ENCODE measurements at regions not wholly inside any gene's neighbourhood (a gene's known extent, or its start where the extent isn't known, plus 50 kb on each side); places are given as distances from the start of the nearest gene placed in this dataset.

DNA sequence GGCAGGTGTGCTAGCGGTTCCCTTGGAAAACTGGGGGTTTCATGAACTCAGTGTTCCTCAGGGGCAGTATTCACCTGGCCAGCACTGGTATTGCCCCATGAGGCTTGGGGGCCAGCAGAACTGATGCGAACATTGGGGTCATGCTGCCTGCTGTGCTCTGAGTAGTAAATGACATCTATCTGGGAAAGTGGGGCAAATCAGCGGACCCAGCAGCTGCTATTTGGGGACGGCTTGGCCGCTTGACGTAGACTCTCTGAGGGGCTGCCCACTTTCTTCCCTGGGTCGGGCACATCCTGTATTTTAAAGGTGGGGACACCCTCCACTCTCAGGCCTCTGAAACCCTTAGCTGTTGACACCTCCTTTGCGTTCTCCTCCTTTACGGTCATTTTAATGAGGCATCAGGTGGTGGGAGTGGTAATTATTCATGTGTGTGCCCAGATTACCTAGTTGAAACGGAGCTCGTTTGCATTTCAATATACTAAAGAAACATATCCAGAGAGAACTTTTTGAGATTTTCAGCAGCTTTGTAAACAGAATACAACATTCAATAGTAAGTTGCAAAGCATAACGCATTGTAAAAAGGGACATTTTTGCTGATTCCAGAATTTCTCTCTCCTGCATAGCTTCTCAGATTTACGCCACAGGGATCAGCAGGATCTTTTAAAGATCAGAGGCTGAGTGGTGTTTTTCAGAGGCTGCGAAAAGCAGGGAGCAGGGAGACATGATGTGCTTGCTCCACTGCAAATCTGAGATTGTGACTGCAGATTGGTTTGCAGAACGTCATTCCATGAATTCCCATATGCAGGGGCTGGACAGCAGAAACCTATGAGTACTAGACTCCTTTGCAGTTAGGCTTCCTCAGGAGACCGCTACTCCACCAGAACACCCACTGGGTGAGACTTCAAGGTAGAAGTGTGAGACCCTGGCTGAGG is 56.8 kb upstream of the ZFR start:
- ChIA-PET POLR2A (interaction anchor here (0.5 kb wide), 1 partner anchor 16 kb away, joined by 4 read pairs; no protein-coding TSS in a partner anchor), CTCF (ENCODE audit: unreplicated experiment) (no interaction called here)
- no peak overlapping the region for H2AFZ ChIP-seq (ENCODE audit: low read length)
- H3K9me2 ChIP-seq (ENCODE audit: insufficient read depth, low read length), result no peaks in the 10 kb centered on the region
- no peaks in the 10 kb centered on the region for H3K4me1 ChIP-seq (ENCODE audit: insufficient read depth, low read length, poor library complexity, severe bottlenecking)
- no peak overlapping the region for H3K27ac ChIP-seq (ENCODE audit: low read depth, low read length, poor library complexity, severe bottlenecking)
- BruUV-seq (replicated peaks), result no TSS peak
- TF ChIP-seq, protein P1, sequence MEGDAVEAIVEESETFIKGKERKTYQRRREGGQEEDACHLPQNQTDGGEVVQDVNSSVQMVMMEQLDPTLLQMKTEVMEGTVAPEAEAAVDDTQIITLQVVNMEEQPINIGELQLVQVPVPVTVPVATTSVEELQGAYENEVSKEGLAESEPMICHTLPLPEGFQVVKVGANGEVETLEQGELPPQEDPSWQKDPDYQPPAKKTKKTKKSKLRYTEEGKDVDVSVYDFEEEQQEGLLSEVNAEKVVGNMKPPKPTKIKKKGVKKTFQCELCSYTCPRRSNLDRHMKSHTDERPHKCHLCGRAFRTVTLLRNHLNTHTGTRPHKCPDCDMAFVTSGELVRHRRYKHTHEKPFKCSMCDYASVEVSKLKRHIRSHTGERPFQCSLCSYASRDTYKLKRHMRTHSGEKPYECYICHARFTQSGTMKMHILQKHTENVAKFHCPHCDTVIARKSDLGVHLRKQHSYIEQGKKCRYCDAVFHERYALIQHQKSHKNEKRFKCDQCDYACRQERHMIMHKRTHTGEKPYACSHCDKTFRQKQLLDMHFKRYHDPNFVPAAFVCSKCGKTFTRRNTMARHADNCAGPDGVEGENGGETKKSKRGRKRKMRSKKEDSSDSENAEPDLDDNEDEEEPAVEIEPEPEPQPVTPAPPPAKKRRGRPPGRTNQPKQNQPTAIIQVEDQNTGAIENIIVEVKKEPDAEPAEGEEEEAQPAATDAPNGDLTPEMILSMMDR (conservative IDR thresholded peaks at IDR 0.05; ENCODE audit: low read length), result no peak
- TF ChIP-seq EZH2phosphoT487 (IDR thresholded peaks at IDR 0.05; ENCODE audit: borderline replicate concordance, low read depth, low read length), result no peak
- intact Hi-C loops (cut with micrococcal nuclease; ENCODE audit: unreplicated experiment), result no loop called here
- no peaks in the 10 kb centered on the region for H4K20me1 ChIP-seq (ENCODE audit: insufficient read depth, low read length)
- H3K9me3 ChIP-seq (ENCODE audit: low read length), result no peaks in the 10 kb centered on the region
- H3K4me3 ChIP-seq (ENCODE audit: low read depth, low read length, poor library complexity, severe bottlenecking), result no peak overlapping the region
- no peaks in the 10 kb centered on the region for H3K79me2 ChIP-seq (ENCODE audit: insufficient read depth, low read depth, low read length)
- no peak for DNase-seq (ENCODE audit: low spot score)
- no peaks in the 10 kb centered on the region for H3K36me3 ChIP-seq (ENCODE audit: insufficient read depth, low read length)
- no peak overlapping the region for H3K4me2 ChIP-seq (ENCODE audit: low read length)

DNA sequence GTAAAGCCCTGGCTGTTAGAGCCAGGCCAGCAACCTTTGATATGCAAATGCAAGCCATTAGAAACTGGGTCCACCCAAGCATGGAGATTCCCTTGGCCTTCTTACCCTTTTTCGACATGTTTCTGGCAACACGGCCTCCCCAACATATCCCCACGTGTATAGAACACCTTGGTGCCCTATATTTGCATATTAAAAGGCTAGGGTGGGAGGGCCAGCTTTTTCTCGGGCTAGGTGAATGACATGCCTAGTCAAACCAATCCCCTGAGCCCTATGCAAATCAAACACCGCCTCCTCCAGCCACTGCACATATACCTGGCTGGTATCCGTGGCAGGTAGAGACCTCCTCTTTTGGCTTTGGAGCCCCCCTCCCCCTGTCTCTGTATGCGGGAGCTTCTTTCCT is 55.6 kb upstream of the ZFR start:
- intact Hi-C loops (cut with micrococcal nuclease; ENCODE audit: unreplicated experiment), result no loop called here
- DNase-seq (ENCODE audit: low spot score), result no peak
- no TSS peak for BruUV-seq (replicated peaks)
- Histone ChIP-seq H2AFZ (ENCODE audit: low read length) (no peak overlapping the region), H3K4me2 (ENCODE audit: low read length) (no peak overlapping the region), H3K36me3 (ENCODE audit: insufficient read depth, low read length) (no peaks in the 10 kb centered on the region), H3K9me2 (ENCODE audit: insufficient read depth, low read length) (no peaks in the 10 kb centered on the region), H4K20me1 (ENCODE audit: insufficient read depth, low read length) (no peaks in the 10 kb centered on the region), H3K27ac (ENCODE audit: low read depth, low read length, poor library complexity, severe bottlenecking) (no peak overlapping the region), H3K4me3 (ENCODE audit: low read depth, low read length, poor library complexity, severe bottlenecking) (no peak overlapping the region), H3K4me1 (ENCODE audit: insufficient read depth, low read length, poor library complexity, severe bottlenecking) (no peaks in the 10 kb centered on the region), H3K9me3 (ENCODE audit: low read length) (no peaks in the 10 kb centered on the region), H3K79me2 (ENCODE audit: insufficient read depth, low read depth, low read length) (no peaks in the 10 kb centered on the region)
- no peak for TF ChIP-seq EZH2phosphoT487 (IDR thresholded peaks at IDR 0.05; ENCODE audit: borderline replicate concordance, low read depth, low read length)
- TF ChIP-seq, protein P1 (conservative IDR thresholded peaks at IDR 0.05; ENCODE audit: low read length), result no peak
- ChIA-PET POLR2A (interaction anchor here (0.8 to 1.2 kb wide), 2 partner anchors 85 to 90 kb away, joined by 3 to 4 read pairs; partner anchors contain the start of gene SUB1), CTCF (ENCODE audit: unreplicated experiment) (interaction anchor here (1.1 kb wide), 1 partner anchor 11 kb away, joined by 3 read pairs; no protein-coding TSS in a partner anchor)

DNA sequence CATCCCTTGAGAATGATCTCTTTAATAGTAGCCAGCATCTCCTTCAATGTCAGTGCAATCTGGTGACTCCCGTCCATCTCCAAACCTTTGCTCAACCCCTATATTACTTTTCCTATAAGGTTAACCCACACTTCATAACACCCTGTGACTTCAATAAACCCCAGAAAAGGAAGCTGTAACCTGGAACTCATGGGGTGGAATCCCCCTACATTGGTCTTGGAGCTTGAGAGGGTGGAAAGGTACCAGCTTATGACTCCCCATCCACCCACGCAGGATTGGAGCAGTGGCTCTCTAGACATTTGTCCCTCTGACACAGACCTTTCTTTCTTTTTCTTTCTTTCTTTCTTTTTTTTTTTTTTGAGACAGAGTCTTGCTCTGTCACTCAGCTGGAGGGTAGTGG is 54.7 kb upstream of the ZFR start:
- Histone ChIP-seq H3K27ac (ENCODE audit: low read depth, low read length, poor library complexity, severe bottlenecking) (no peak overlapping the region), H3K79me2 (ENCODE audit: insufficient read depth, low read depth, low read length) (no peaks in the 10 kb centered on the region), H3K4me1 (ENCODE audit: insufficient read depth, low read length, poor library complexity, severe bottlenecking) (no peaks in the 10 kb centered on the region), H3K9me2 (ENCODE audit: insufficient read depth, low read length) (no peaks in the 10 kb centered on the region), H3K9me3 (ENCODE audit: low read length) (no peaks in the 10 kb centered on the region), H3K4me2 (ENCODE audit: low read length) (no peak overlapping the region), H3K4me3 (ENCODE audit: low read depth, low read length, poor library complexity, severe bottlenecking) (no peak overlapping the region), H4K20me1 (ENCODE audit: insufficient read depth, low read length) (no peaks in the 10 kb centered on the region), H3K36me3 (ENCODE audit: insufficient read depth, low read length) (no peaks in the 10 kb centered on the region), H2AFZ (ENCODE audit: low read length) (no peak overlapping the region)
- no peak for DNase-seq (ENCODE audit: low spot score)
- CTCF ChIA-PET (ENCODE audit: unreplicated experiment), result interaction anchor here (1.1 kb wide), 1 partner anchor 10 kb away, joined by 3 read pairs; no protein-coding TSS in a partner anchor
- POLR2A ChIA-PET, result interaction anchor here (0.6 to 1.2 kb wide), 2 partner anchors 51 to 86 kb away, joined by 3 to 4 read pairs; partner anchors contain the start of gene SUB1
- no TSS peak for BruUV-seq (replicated peaks)
- intact Hi-C loops (cut with micrococcal nuclease; ENCODE audit: unreplicated experiment), result no loop called here
- no peak for TF ChIP-seq EZH2phosphoT487 (IDR thresholded peaks at IDR 0.05; ENCODE audit: borderline replicate concordance, low read depth, low read length)
- TF ChIP-seq, protein P1 (conservative IDR thresholded peaks at IDR 0.05; ENCODE audit: low read length), result no peak
